SK-N-SH treated with all-trans-retinoic acid at 6 μM for 48 hours (cell line): ENCODE measurements at regions not wholly inside any gene's neighbourhood (a gene's known extent, or its start where the extent isn't known, plus 50 kb on each side); places are given as distances from the start of the nearest gene placed in this dataset.

Experiments
- ATAC-seq: fragments of 200-7000 bp; cut with Tn5 transposase; 3 replicates; pipeline ENCODE4 v1.9.1; 2020; ENCODE audit warnings: mild to moderate bottlenecking, moderate library complexity
- ARNTL ChIP-seq: fragments of 450-650 bp; formaldehyde crosslinking; IDR thresholded peaks from 2 replicates; pipeline ENCODE4 v1.5.0; 2020; ENCODE audit warnings: low read depth, mild to moderate bottlenecking, moderate library complexity, borderline replicate concordance
- BACH2 ChIP-seq: fragments of 250-450 bp; sonication (Bioruptor Pico); IDR thresholded peaks from 2 replicates; pipeline ENCODE4 v1.9.0; 2021; ENCODE audit warnings: mild to moderate bottlenecking, borderline replicate concordance
- CSDC2 ChIP-seq: fragments of 250-450 bp; sonication (Bioruptor Pico); IDR thresholded peaks from 2 replicates; pipeline ENCODE4 v1.5.0; 2020; ENCODE audit warnings: mild to moderate bottlenecking, moderate library complexity
- ESRRG ChIP-seq: fragments of 250-450 bp; sonication (Bioruptor Pico); IDR thresholded peaks from 2 replicates; pipeline ENCODE4 v1.6.1; 2021; ENCODE audit warnings: mild to moderate bottlenecking
- GLIS3 ChIP-seq: fragments of 250-450 bp; sonication (Bioruptor Pico); IDR thresholded peaks from 2 replicates; pipeline ENCODE4 v1.5.0; 2020; ENCODE audit warnings: mild to moderate bottlenecking, moderate library complexity
- ISL1 ChIP-seq: fragments of 250-450 bp; sonication (Bioruptor Pico); IDR thresholded peaks from 2 replicates; pipeline ENCODE4 v2.1.2; 2022; ENCODE audit warnings: mild to moderate bottlenecking, moderate library complexity
- OSR1 ChIP-seq: fragments of 250-450 bp; sonication (Bioruptor Pico); IDR thresholded peaks from 2 replicates; pipeline ENCODE4 v1.8.0; 2022; ENCODE audit warnings: moderate library complexity, mild to moderate bottlenecking, inconsistent platforms
- PATZ1 ChIP-seq: fragments of 250-450 bp; sonication (Bioruptor Pico); IDR thresholded peaks from 2 replicates; pipeline ENCODE4 v1.8.0; 2020; ENCODE audit warnings: mild to moderate bottlenecking, moderate library complexity, borderline replicate concordance
- POU6F1 ChIP-seq: fragments of 250-450 bp; sonication (Bioruptor Pico); IDR thresholded peaks from 2 replicates; pipeline ENCODE4 v1.8.0; 2021; ENCODE audit warnings: low read depth, mild to moderate bottlenecking, moderate library complexity, borderline replicate concordance
- RARB ChIP-seq: fragments of 250-450 bp; sonication (Bioruptor Pico); IDR thresholded peaks from 2 replicates; pipeline ENCODE4 v1.8.0; 2021; ENCODE audit warnings: mild to moderate bottlenecking, moderate library complexity
- SNAI2 ChIP-seq: fragments of 250-450 bp; sonication (Bioruptor Pico); IDR thresholded peaks from 2 replicates; pipeline ENCODE4 v1.5.0; 2020; ENCODE audit warnings: mild to moderate bottlenecking, moderate library complexity
- TCF4 ChIP-seq: fragments of 250-450 bp; sonication (Bioruptor Pico); IDR thresholded peaks from 2 replicates; pipeline ENCODE4 v1.8.0; 2021; ENCODE audit warnings: mild to moderate bottlenecking, moderate library complexity, borderline replicate concordance
- TOX ChIP-seq: fragments of 250-450 bp; sonication (Bioruptor Pico); IDR thresholded peaks from 2 replicates; pipeline ENCODE4 v1.8.0; 2021; ENCODE audit warnings: mild to moderate bottlenecking, moderate library complexity, borderline replicate concordance
- TSHZ2 ChIP-seq: fragments of 250-450 bp; sonication (Bioruptor Pico); IDR thresholded peaks from 2 replicates; pipeline ENCODE4 v1.5.0; 2020; ENCODE audit warnings: mild to moderate bottlenecking, moderate library complexity
- ZC3H10 ChIP-seq: fragments of 250-450 bp; sonication (Bioruptor Pico); IDR thresholded peaks from 2 replicates; pipeline ENCODE4 v1.5.1; 2021; ENCODE audit warnings: mild to moderate bottlenecking, moderate library complexity
- ZFP3 ChIP-seq: fragments of 250-450 bp; sonication (Bioruptor Pico); IDR thresholded peaks from 2 replicates; pipeline ENCODE4 v1.5.0; 2020; ENCODE audit warnings: mild to moderate bottlenecking, moderate library complexity
- ZFP30 ChIP-seq: fragments of 450-650 bp; formaldehyde crosslinking; IDR thresholded peaks from 2 replicates; pipeline ENCODE4 v1.5.0; 2022; ENCODE audit warnings: mild to moderate bottlenecking, moderate library complexity
- ZNF565 ChIP-seq: fragments of 450-650 bp; formaldehyde crosslinking; conservative IDR thresholded peaks from 2 replicates; pipeline ENCODE4 v1.5.0; 2020; ENCODE audit warnings: low read depth, mild to moderate bottlenecking, moderate library complexity
- ZNF70 ChIP-seq: fragments of 450-650 bp; formaldehyde crosslinking; IDR thresholded peaks from 2 replicates; pipeline ENCODE4 v1.5.0; 2020; ENCODE audit warnings: mild to moderate bottlenecking, moderate library complexity
- ZNF8 ChIP-seq: fragments of 450-650 bp; formaldehyde crosslinking; IDR thresholded peaks from 2 replicates; pipeline ENCODE4 v1.5.0; 2020; ENCODE audit warnings: mild to moderate bottlenecking, moderate library complexity
- TF ChIP-seq, protein P1 (sequence below): fragments of 250-450 bp; sonication (Bioruptor Pico); IDR thresholded peaks from 2 replicates; pipeline ENCODE4 v1.5.1; 2021; ENCODE audit warnings: mild to moderate bottlenecking, moderate library complexity

DNA sequence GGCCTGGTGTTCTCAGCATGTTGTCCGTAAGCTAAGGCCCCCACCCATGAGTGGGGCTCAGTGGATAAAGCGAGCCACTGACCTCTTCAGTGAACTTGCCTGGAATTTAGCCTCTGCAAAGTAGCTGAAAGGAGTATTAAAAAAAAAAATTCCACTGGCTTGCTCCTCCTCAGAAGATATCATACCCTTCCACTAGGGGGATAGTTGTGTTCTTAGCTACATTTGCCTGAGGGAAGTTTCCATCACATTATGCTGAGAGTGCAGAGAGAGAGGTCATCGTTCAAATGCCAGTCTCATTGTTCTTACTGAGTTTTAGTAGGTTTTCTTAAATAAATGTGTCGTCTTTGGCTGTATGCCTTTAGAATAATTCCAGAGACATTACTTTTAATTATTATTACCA is 879.7 kb downstream of the JRKL start (continued):
- TF ChIP-seq, protein P1, sequence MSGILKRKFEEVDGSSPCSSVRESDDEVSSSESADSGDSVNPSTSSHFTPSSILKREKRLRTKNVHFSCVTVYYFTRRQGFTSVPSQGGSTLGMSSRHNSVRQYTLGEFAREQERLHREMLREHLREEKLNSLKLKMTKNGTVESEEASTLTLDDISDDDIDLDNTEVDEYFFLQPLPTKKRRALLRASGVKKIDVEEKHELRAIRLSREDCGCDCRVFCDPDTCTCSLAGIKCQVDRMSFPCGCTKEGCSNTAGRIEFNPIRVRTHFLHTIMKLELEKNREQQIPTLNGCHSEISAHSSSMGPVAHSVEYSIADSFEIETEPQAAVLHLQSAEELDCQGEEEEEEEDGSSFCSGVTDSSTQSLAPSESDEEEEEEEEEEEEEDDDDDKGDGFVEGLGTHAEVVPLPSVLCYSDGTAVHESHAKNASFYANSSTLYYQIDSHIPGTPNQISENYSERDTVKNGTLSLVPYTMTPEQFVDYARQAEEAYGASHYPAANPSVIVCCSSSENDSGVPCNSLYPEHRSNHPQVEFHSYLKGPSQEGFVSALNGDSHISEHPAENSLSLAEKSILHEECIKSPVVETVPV (CRISPR knock-in tag), result no peak
- TF ChIP-seq POU6F1 (CRISPR knock-in tag) (no peak), ZNF8 (CRISPR knock-in tag) (no peak), ZNF70 (CRISPR knock-in tag) (no peak), BACH2 (CRISPR knock-in tag) (no peak), ISL1 (CRISPR knock-in tag) (no peak), OSR1 (CRISPR knock-in tag) (no peak), RARB (CRISPR knock-in tag) (no peak)
- TF ChIP-seq, all 23 proteins: peak for 0

DNA sequence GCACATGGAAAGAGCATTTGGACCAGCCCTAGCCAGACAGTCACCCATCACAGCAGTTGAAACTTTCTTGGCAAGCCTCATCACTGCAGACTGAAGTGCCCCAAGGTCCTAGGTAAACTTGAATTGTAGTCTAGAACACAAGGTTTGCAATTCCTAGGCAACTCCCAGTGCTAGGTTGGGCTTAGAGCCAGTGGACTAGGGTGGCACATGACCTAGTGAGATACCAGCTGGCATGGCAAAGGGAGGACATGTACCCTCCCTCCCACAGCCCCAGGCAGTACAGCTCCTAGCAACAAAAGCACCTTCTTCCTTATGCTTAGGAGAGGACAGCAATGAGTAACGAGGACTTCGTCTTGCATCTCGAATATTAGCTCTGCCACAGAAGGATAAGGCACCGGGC is 889.5 kb downstream of the JRKL start:
- no peak for TF ChIP-seq BACH2 (CRISPR knock-in tag)
- no peak for ATAC-seq

- no peak for TF ChIP-seq TOX (CRISPR knock-in tag)
- TF ChIP-seq, protein P1 (CRISPR knock-in tag), result no peak
- no peak for TF ChIP-seq CSDC2 (CRISPR knock-in tag)
- TF ChIP-seq ZNF565, result no peak
- TF ChIP-seq ZFP3, result no peak
- no peak for TF ChIP-seq ESRRG (CRISPR knock-in tag)
- TF ChIP-seq TCF4 (CRISPR knock-in tag), result no peak
- ATAC-seq, result no peak
Measured at GRCh38 chr11:97280347-97280746, 890.5 kb downstream of the JRKL start.

DNA sequence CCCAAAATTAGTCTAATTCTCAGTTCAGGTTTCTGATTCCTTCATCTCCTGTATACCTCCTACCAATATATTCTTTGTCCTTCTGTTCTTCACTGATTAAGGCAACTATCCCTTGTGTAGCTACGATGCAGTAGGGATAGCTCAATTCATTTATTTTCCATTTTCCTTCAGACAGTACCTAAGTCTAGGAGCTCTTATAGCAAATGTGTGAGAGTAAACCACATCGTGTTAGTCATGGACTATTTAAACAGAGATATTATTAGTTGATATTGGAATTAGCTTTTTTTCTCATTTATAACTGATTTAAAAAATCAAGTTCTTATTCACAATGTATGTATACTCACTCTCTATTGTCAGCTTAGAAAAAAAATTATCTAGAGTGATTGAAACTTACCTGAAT is 900.0 kb downstream of the JRKL start:
- no peak for TF ChIP-seq ARNTL (CRISPR knock-in tag)
- no peak for TF ChIP-seq PATZ1 (CRISPR knock-in tag)
- TF ChIP-seq ZFP30 (CRISPR knock-in tag), result no peak
- TF ChIP-seq ZNF70 (CRISPR knock-in tag), result no peak
- TF ChIP-seq RARB (CRISPR knock-in tag), result no peak
- no peak for TF ChIP-seq SNAI2 (CRISPR knock-in tag)
- TF ChIP-seq ESRRG (CRISPR knock-in tag), result no peak
- no peak for TF ChIP-seq GLIS3 (CRISPR knock-in tag)
- TF ChIP-seq, protein P1 (CRISPR knock-in tag), result no peak
- TF ChIP-seq ZNF8 (CRISPR knock-in tag), result no peak
- no peak for TF ChIP-seq TSHZ2 (CRISPR knock-in tag)
- TF ChIP-seq TCF4 (CRISPR knock-in tag), result no peak
- no peak for TF ChIP-seq TOX (CRISPR knock-in tag)
- TF ChIP-seq OSR1 (CRISPR knock-in tag), result no peak
- no peak for TF ChIP-seq ZC3H10 (CRISPR knock-in tag)
- TF ChIP-seq BACH2 (CRISPR knock-in tag), result no peak
- no peak for ATAC-seq
